G401 (cell line): ENCODE measurements at regions not wholly inside any gene's neighbourhood (a gene's known extent, or its start where the extent isn't known, plus 50 kb on each side); places are given as distances from the start of the nearest gene placed in this dataset.
"Not testable (repeated sequence)": the region's sequence is repeated elsewhere in the genome, so short reads cannot be mapped to it uniquely, and the experiment has no call there.

Experiments
- DNase-seq: peaks from one replicate; pipeline ENCODE4 v3.0.0-alpha.2; 2015; ENCODE audit warnings: low spot score
- in situ Hi-C: cut with HindIII; loops from 2 replicates; pipeline ENCODE4 v1.10.0; 2016; ENCODE audit warnings: low sequenced_read_pairs, mixed read lengths

DNA sequence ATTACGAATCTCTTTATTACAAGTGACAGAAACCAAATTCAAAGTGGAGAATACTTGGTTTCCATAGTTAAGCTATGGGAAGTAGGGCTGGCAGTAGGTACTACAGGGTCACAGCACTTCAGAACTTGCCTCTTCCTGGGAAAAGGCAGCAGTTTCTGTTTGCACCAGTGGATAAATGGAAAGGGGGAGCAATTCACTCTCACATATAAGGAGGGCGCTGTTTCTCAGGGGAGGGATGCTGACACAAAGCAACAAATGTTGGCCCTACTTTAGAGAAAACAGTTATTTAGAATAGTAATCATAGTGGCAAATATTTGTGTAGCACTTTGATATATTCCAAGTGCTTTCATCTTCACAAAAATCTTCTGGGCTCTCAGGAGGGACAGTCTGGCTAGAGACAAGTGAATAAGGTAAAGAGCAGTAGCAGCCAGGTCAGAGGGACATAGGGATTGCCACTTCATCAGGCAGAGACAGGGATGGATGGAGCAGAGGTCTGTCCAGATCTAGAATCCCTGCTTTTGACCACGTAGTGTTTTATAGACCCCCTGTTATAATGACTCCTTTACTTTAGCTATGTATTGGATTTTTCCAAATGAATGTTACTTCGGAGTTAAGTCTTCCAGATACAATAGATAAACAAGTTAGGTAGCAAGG, 554.8 kb upstream of the SGCD start:
- in situ Hi-C loops: no loop called here
- DNase-seq: no peak

DNA sequence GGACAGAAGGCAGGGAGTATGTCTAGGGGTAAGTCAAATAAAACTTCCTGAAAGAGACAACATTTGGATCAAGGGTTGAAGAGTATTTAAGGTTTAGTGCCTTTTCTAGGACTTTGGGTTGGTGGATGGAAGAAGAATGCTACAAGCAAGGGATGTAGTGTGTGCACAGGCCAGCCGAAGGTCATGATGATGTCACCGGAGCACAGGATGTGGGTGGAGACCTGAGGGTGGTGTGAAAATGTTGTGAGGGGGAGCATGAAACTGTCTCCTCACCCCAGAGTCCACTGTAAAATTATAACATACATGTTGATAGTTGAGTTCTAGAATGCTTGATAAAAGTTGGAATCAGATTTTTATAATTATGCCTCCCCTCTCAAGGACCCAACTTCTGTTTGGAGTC, 553.3 kb upstream of the SGCD start:
- no peak for DNase-seq
- in situ Hi-C loops: no loop called here

DNA sequence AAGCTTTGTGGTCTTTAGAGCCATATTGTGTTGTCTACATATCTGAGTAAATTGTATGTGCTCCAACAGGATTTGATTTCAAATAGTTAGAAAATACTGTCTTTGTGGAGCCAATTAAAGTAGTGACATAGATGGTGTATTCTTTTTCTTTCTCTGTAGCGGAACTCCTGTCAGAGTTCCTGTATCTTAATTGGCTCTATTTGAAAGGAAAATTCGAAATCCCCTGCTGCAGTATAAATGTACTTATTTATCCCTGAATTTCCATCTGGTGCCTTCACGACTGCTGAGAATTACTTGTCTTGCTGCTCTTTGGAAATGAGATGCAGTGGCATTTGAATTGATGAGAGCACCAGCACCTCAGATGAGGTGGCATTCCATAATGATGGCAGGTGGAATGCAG, 546.7 kb upstream of the SGCD start:
- DNase-seq: no peak
- in situ Hi-C loops: no loop called here

DNA sequence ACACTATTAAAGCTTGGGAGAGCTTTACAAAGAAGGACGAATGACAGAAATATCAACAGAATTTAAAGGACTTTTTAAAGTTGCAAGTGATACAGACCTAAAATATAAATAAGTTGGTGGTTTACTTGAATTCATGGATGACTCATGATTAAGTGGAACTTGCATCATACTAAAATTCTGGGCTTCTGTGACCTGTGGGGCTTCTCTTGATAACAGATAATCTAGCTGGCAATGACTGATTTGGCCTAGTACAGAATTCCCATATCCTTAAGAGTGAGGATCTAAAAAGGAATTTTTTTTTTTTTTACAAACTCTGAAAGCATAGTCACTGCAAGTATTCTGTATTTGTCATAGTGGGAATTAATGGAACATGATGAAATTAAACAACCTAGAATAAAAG, 543.7 kb upstream of the SGCD start:
- in situ Hi-C loops: no loop called here
- DNase-seq: no peak

DNA sequence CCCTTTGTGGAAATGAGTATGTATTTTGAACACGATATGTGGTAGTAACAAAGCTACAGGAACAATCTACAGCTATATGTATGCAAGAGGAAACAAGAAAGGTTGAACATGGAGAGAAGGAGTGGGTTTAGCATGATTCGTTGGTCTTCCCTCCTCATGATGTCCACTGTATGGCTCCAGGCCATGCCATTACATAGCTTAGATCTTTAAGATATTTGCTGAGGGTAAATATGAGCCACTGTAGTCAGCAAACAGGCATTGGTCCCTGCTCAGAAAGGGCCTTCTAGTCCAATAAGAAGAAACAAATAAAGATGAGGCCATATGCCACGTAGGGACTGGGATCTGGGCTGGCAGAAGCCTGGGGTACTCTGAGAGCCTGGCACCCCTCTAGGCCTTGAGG, 543.2 kb upstream of the SGCD start:
- no peak for DNase-seq
- in situ Hi-C loops: no loop called here

DNA sequence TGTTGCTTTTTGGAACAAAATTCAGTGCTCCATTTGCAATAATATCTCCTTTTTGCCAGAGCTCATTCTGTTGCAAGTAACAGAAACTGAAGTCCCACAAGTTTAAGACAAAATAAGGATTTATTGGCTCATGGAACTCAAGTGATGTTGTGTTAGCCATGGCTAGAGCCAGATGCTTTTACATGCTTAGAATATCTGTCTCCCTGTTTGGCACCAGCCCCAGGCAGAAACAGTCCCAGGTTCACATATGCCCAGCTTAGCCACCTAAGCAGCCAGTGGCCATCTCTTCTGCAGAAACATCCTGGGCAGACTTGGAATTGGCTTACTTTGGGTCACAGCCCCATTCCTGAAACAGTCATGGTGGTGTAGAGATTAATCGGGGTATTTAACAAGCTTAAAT, 540.9 kb upstream of the SGCD start:
- in situ Hi-C loops: no loop called here
- DNase-seq: no peak

DNA sequence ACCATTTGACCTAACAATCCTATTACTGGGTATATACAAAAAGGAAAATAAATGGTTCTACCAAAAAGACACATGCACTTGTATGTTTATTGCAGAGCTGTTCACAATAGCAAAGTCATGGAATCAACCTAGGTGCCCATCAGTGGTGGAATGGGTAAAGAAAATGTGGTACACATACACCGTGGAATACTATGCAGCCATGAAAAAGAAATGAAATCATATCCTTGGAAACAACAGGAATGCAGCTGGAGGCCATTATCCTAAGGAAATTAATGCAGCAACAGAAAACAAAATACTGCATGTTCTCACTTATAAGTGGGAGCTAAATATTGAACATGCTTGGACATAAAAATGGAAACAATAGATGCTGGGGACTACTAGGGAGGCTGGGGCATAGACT, 534.1 kb upstream of the SGCD start:
- in situ Hi-C loops: no loop called here
- no peak for DNase-seq

DNA sequence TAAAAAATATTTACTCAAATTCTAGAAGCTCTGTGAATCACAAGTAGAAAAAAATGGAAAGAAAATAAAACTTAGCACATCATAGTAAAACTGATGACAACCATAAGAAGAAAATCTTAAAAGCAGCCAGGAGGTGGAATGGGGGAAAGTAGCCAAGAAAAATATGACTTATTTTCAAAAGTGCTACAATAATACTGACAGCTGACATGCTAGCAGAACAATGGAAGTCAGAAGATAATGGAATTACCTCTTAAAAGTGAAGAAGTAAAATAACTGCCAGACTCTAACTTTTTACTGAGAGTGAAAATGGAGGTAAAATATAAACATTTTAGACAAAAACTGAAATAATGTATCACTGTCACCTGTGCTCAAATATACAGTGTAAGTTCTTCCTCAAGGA, 532.2 kb upstream of the SGCD start:
- in situ Hi-C loops: no loop called here
- DNase-seq: no peak

DNA sequence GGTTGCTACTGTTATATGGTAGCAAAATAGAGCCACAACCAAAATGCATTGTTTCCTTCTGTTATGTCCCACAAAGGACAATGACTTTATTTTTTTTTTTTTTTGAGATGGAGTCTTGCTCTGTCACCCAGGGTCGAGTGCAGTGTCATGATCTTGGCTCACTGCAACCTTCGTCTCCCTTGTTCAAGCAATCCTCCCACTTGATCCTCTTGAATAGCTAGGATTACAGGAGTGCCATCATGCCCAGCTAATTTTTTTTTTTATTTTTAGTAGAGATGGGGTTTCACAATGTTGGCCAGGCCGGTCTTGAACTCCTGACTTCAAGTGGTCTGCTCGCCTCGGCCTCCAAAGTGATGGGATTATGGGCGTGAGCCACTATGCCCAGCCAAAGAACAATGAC, 527.7 kb upstream of the SGCD start:
- in situ Hi-C loops: no loop called here
- DNase-seq: no peak

DNA sequence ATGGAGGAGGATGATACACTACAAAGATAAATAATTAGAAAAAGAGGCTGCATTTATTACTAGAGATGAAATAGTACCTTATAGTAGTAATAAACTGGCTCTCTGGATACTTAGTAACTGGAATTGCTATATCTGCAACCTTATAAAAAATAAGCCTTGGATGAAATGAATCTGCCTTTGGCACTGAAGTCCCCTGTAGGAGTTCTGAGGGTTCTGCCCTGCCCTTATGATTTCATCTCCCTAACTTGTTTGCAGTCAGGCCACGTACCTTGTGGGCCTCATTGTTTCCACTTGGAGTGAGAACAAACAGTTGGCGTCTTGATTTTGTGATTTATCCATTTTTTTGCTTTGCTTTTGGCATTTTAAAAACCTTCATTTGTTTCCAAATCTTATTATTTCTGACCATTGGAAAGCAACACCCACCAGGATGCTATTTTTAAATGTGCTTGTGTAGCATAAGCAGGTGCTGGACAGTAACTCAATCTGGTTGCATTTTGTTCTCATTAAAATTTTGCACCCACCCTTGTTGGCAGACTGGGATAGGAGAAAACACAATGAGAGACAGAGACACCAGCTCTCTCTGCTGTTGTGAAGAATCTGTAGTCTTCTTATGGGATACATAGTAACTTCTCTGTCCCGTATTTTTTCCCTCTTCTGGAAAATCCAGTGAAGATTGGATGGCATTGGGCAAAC, 518.9 kb upstream of the SGCD start:
- in situ Hi-C loops: no loop called here

DNA sequence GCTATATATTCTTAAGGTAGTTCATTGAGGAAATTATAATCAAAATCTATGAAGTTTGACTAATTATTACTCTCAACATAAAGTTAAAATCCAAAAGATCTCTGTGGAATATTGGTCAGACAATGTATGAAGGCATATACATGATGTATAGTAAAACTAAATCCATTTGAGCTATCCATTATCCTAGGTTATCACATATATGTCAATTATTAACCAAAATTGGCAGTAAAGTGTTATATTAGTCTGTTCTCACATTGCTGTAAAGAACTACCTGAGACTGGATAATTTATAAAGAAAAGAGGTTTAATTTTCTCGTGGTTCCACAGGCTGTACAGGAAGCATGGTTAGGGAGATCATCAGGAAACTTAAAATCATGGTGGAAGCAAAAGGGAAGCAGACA, 511.7 kb upstream of the SGCD start:
- DNase-seq: no peak
- in situ Hi-C loops: no loop called here

More for the DNA sequence above, 518.9 kb upstream of the SGCD start:
- no peak for DNase-seq

DNA sequence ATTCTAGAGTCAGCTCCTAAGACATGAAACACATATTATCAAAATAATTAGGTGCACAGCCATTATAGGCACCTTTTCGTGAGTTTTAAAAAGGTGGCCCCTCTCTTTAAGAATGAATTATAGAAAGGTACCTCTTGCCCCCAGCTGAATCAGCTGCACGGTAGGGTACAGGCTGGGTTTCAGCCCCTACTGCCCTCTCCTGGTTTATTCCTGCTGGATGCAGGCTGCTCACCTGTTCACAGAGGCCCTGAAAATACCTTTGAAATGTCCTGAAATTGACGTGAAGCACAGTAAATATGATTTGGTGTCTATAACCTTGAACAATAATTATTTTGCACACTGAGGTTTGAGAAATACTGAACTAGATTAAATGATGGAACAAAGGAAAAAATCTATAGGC, 504.8 kb upstream of the SGCD start:
- in situ Hi-C loops: no loop called here

DNA sequence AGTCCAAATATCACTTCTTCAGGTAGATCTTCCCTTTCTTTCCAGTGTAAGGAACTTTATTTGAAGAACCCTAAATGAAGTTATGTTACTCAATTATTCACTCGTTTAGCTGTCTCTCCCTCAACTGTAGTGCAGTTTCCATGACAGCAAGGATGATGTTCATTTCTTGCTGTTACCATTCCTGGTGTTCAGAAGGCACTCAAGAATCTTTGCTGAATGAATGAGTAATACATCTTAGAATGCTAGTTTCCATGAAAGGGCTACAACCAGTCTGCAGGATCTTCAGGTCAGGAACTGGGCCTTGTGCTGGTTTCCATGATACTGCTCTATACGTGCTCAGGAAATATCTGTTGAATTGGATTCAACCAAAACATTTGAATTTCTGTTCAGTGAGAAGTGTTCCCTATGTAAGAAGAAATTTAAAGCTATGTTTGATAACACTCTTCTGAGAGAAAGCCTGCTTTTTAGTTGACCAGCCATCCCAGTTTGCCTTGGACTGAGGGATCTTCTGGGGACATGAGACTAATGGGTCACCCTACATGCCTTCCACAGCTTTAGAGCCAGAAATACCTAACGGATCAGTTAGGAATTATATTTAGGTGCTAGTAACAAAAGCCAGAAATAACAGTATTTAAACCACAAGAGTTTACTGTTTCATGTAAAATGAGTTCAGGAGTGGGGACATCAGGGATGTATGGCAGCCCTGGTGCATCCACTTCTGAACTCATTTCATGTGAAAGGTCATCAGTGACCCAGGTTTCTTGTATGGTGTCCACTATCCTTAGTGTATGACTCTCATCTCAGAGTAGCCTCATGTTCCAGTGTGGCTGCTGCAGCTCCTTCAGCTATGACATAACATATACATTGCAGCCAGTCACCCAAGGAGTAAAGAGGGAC, 500.1 kb upstream of the SGCD start:
- in situ Hi-C loops: no loop called here
- DNase-seq: no peak

More for the DNA sequence above, 504.8 kb upstream of the SGCD start:
- no peak for DNase-seq

DNA sequence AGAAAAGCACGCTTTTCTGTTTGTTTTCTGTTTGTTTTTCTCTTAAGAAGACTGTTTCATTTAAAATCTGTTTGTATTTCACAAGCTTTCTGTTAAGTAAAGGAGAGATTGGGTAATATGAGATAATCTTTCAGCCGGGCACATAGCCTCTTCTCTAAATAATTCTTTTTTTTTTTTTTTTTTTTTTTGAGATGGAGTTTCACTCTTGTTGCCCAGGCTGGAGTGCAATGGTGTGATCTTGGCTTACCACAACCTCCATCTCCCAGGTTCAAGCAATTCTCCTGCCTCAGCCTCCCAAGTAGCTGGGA, 499.5 kb upstream of the SGCD start:
- DNase-seq, in situ Hi-C loops: not testable (repeated sequence)

DNA sequence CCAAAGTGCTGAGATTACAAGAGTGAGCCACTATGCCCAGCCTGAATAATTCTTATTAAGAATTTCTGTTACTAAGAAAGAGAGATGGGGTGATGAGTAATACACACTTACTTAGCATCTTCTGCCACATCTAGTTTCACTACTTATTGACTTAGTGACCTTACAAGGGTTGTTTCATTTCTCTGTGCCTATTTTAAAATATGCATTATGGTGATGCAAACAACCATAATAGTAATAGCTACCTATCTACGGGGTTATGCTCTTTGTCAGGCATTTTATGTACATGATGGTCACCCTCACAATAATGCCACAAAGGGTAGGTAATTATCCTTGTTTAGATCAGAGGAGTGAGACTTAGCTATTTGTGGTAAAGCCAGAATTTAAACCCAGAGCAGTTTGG, 499.0 kb upstream of the SGCD start:
- in situ Hi-C loops: no loop called here
- no peak for DNase-seq

DNA sequence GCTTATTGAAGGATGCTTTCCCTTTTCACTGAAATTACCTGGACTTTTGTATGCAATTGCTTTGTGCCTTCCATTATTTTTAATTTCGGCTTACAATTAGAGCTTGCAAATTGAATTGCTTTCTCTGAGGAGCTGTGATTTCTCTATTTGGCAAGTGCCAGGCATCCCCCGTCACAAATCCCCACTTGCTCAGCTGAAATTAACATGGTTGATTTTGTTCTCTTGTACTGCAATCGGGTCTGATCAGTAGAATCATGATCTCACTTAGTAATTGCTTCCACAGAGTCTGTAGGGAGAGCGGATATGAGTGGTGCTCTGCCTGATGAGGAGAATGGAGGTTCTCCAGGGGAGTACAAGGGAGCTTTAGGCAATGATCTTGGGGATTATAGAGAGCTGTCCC, 495.5 kb upstream of the SGCD start:
- in situ Hi-C loops: no loop called here
- no peak for DNase-seq

DNA sequence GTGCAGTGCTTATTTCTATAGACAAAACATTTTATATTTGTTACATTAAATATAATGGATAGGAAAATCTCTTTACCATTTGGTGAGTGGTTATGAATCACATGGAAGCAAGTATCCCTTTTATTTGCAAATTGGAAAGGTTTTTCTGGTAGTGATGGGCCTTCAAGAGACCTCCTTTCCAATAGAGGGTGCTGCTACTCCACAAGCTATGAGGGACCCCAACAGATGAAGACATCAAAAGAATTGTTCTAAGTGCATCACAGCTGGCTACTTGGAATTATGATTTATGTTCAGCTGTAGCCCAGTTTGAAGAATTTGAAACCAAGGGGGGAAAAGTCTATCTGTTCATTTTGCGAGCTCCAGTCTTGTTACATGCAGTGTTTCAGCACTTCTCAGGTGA, 493.7 kb upstream of the SGCD start:
- DNase-seq: no peak
- in situ Hi-C loops: no loop called here

DNA sequence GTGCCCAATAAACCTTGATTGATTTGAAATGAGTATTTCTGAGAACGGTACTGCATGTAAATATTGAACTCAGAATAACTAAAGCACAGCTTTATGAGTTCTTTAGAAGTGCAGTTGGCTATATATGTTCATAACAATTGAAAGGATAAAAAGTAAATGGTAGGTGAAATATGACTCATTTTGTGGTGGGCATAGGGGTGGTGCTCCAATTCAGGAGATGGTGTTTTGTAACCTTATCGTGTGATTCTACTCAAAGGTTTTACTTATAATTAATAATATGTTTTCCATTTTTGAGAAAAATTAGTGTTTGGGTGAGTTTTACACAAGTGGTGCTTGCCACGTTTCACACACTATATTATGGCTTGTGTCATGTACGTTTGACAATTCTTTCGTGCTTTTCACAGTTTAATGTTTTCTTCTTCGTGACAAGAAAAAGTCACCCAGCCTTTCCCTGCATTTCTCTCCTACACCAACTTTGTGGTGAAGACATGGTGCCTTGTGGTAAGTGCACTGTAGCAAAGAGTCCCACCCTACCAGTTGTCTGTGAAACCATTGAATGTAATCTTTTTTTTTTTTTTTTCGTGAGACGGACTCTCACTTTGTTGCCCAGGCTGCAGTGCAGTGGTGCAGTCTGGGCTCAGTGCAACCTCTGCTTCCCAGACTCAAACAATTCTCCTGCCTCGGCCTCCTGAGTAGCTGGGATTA, 492.5 kb upstream of the SGCD start:
- no peak for DNase-seq
- in situ Hi-C loops: no loop called here

DNA sequence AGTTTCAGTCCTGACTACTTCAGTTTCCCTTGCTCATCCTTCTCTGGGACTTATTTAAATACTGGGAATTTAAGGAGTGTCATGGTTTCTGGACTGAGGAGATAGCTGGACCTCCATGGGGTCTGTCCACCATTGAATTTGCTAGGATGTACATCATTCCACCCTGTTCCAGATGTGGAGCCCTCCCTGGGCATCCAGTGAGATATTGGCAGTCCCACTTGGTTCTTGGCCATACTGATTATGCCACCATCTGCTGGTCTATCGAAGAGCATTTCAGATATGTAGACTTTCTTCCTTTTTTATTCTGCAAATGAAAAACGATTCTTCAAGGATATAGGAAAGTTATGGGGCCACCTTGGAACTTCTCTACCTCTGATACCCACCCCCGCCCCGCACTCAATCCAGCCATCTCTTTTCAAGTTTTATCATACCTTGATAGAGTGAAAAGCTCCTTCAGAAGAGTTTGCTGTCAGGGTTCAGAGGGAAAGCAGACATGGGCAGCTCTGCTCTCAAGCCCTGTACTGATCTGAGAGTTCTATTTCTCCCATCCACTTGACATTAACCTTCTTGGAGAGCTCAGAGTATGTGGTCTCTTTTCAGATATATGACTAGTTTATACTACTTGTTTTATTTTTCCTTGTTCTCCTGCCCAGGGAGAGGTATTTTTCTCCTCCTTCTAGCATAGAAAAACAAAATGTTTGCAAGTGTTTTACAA, 490.7 kb upstream of the SGCD start:
- in situ Hi-C loops: no loop called here
- DNase-seq: no peak
